HG03442 (cell line): ENCODE measurements at regions not wholly inside any gene's neighbourhood (a gene's known extent, or its start where the extent isn't known, plus 50 kb on each side); places are given as distances from the start of the nearest gene placed in this dataset.
"Not testable (repeated sequence)": the region's sequence is repeated elsewhere in the genome, so short reads cannot be mapped to it uniquely, and the experiment has no call there.

Experiments
- ATAC-seq: cut with Tn5 transposase; IDR thresholded peaks from one replicate; pipeline ENCODE4 v1.9.1; 2021; ENCODE audit warnings: mild to moderate bottlenecking, moderate library complexity; ENCODE audit not compliant: unreplicated experiment

DNA sequence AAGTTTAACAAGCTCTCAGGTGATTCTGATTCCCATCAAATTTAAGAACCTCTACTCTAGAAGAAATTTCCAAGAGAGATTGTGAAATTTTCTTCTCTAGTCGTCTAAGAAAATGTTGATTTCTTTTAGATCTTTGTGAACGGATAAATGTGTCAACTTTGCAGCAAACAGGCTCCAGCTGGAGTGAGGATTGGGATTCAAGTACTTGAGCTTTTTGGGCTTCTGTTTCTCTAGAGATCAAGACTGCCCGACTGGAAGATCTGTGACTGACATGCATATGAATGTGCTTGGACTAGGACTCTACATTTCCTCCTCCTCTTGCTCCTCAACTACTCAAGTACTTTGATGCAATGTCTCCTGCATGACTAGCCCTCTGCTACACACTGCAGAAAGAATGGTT lies 388.3 kb downstream of the TMEM38B start:
- no peak for ATAC-seq

DNA sequence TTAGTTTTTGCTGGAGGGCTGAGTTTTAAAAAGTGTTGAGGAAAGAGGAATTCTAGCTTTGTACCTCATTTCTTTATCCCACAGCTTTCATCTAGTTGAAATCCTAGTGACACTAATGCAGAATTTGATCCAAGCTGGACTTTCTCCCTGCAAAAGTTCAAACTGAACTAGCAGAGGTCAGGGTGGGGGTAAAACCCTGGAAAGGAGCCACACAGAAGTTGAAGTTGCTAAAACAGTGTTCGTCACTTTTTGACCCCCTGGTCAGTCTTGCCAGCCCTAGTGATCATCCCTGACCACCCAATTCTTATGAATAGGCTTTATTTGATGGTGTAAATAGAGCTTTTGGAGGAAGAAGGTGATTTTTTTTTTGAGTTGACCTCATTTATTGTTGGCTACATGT lies 390.4 kb downstream of the TMEM38B start:
- ATAC-seq = no peak

DNA sequence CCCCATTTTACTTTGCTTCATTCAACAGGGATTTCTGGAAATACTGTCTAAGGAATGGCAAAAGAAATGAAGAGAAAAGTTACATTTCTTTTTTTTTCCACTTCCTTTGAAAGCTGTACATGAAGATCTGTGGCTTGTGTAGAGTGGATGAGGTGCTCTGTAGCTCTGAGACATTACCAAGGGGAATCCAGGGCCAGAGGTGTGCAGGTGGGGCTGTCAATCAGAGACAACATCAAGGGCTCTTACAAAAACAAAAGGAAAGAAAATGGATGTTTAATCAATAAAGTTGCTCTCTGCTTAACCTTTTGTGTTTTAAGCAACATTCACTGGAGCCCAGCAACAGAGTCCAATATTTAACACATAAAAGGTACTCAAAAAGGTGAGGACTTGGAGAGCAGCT lies 391.1 kb downstream of the TMEM38B start:
- ATAC-seq = no peak

DNA sequence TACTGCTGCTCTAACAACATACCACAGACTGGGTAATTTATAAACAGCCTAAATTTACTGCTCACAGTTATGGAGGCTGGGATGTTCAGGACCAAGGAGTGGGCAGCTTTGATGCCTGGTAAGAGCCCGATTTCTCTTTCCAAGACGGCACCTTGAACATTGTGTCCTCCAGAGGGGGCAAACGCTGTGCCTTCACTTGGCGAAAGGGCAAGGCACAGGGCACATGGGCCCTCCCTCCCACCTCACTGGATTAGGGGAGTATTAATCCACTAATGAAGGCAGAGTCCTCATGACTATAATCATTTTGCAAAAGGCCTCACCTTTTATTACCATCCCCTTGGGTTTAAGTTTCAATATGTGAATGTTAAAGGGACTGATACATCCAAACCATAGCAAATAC lies 397.7 kb downstream of the TMEM38B start:
- no peak for ATAC-seq

DNA sequence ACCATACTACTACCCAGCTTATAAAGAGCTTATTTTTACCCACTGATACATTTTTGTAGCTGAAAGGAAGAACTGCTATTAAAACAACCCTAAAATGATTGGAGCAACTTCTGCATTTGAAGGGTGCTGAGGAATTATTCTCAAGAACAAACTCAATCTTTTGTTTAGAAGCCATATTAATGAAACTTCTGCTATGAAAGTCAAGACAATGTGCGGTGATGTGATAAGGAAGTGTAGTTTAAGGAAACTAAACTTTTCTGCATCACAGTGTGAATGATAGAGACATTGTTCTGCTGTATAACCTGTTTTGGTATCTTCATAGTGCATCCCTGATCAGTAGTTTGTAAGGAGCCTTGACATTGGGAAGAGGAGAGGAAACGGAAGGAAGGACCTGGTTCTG lies 408.5 kb downstream of the TMEM38B start:
- no peak for ATAC-seq

DNA sequence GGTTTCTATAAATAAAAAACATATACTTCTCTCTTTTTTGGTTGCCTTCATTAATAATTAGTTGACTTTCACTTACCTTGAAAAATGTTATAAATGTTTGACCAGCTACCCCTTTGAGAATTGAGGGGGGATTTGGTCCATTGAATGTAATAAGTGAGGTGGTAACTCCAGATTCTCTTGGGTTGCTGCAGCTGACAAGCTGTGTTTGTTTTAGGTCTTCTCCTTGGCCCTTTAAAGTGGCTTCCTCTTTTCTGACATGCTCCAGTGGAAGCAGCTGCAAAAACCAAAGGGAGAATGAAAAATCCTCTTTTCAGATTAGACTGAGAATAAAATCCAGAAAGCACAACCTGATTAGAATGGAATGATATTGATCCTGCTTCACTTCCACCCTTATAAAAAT lies 410.5 kb downstream of the TMEM38B start:
- ATAC-seq = no peak

DNA sequence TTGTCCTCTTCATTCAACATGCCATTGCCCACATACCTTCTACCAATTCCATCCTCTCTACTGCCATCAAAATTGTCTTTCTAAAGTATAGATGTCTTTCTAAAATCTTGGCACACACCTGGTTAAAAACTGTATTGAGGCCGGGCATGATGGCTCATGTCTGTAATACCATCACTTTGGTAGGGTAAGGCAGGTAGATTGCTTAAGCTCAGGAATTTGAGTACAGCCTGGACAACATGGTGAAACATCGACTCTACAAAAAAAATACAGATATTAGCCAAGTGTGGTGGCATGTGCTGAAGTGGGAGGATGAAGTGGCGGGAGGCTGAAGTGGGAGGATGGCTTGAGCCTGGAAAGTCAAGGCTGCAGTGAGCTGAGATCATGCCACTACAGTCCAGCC lies 412.1 kb downstream of the TMEM38B start:
- ATAC-seq = no peak

DNA sequence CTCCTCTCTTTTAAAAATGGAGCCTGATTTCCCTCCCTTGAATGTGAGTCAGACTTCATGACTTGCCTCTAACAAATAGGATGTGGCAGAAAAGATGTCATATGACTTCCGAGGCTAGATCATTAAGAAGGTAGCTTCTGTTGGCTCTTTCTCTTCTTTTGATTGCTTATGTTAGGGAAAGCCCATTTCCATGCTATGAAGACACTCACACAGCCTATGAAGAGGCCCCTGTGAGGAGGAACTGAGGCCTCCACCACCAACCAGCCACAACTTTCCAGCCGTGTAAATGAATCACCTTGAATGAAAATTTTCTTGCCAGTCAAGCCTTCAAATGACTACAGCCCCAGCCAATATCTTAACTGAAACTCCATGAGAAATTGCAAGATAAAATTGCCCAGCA lies 413.4 kb downstream of the TMEM38B start:
- ATAC-seq = no peak

DNA sequence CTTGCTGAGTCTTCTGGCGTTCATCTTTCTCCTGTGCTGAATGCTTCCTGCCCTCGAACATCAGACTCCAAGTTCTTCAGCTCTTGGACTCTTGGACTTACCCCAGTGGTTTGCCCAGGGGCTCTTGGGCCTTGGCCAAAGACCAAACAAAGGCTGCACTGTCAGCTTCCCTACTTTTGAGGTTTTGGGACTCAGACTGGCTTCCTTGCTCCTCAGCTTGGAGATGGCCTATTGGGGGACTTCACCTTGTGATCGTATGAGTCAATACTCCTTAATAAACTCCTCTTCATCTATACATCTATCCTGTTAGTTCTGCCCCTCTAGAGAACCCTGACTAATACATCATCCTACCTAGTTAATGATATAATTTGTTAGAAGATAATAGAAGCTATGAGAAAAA lies 415.4 kb downstream of the TMEM38B start:
- ATAC-seq = not testable (repeated sequence)

DNA sequence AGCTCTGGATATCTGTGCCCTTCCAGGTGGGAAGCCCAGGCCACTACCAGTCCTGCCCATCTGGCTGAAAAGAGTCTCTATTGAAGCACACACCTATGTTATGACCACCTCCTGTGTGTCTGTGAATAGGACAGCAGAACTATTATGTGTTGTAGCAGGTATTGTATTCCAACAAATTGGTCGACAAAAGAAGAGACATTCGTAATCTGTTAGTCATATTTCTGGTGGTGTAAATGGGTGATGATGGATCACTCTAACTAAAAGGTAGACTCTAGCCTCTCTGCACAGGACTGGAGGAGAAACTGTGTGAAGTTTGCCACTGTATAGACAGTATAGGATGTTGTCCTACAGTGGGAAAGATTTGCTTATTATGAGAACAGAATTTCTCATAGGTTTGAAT lies 416.1 kb downstream of the TMEM38B start:
- ATAC-seq = no peak

DNA sequence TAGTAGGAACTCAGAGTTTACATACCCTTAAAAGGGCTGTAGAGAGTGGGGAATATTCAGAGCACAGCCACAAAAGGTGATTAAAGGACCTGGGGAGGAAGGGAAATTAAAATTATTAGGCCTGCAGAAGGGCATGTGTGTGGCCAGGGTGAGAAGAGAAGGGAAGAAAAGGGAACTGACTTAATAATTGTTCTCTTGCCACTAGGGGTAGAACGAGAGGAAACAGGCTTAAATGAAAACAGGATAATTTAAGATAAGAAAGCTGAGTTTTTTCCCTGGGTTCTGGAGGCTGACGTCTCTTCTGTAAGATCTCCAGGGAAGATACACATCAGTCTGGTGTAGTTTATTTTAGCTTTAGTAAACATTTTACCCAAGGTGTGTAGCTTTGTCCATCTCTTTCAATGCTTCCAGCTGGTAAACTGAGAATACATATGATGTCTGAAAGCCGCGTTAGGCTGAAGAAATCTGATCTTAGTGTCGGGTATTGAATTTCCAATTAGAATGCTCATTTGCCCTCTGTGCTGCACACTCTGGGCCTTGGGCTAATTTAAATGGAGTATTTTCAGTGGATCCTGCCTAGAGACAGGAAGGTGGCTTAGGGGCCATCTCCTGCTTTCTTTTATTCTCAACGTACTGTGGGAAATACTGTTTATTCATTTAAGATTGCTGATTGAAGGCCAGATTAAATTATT lies 416.8 kb downstream of the TMEM38B start:
- no peak for ATAC-seq

DNA sequence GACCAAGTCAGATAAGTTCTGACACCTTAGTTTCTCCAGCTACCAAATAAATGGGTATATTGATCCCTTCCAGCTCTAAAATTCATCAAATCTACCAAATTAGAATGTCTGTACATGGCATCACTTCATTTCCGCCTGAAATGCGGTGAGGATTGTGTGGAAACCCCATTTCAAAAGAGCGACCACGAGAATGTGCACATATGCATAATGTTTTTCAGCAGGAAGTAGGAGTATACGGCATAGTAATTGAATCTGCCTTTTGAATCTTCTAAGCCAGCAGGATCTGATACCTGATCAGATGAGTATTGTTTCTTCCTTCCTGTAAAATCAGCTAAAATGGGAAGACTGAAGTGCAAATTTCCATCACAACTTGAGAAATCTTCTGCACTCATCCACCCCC lies 418.6 kb downstream of the TMEM38B start:
- no peak for ATAC-seq

DNA sequence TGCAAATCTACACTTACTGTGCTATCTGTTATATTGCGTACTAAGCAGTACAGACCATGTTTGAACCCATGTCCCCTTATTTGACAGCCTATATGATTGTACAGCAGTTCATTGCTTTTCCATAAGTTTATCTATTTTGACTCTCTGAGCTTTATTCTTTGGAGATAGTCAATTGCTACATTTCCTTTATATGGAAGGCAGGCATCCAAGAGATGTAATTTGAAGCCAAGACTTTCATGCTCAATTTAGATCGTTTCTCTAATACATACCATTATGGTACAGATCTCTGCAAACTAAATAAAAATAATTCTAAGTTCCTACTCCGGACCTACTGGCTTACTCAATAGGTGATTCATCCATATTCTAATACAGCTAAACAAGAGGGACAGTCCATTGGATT lies 424.8 kb downstream of the TMEM38B start:
- no peak for ATAC-seq

DNA sequence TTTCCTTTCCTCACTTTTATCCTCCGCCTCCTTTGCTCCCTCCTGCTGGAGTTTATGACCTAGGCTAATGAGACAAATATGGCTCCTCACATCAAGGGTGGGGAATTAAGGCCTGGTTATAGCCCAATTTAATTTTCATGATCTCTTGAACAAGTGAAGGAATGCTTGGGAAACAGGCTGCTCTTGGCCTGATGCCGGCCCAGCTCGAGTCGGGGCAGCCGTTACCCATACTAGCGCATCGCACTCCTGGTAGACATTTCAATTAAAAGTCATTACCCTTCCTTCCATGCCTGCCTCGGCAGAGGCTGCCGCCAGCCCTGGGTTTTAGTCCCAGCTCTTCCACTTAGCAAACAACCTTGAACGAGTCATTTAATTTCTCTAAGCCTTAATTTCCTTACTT lies 425.7 kb downstream of the TMEM38B start:
- ATAC-seq = no peak

DNA sequence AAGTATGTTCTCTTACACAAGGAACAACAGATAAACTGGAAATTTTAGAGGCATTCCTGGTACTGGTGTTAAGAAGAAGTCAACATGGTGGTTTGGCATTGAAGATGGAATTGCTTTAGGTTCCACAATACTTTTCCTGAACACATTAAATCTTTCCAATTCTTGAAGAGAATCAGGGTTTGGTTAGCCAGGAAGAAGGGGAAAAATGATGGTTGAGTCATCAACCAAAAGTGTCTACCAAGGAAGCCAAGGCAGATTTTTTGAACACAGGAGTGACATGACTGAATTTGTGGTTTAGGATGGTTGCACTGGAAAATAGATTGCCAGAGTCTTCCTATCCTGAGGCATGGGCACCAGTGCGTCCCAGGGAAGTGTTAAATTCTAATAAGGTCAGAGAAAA lies 433.4 kb downstream of the TMEM38B start:
- ATAC-seq = no peak

DNA sequence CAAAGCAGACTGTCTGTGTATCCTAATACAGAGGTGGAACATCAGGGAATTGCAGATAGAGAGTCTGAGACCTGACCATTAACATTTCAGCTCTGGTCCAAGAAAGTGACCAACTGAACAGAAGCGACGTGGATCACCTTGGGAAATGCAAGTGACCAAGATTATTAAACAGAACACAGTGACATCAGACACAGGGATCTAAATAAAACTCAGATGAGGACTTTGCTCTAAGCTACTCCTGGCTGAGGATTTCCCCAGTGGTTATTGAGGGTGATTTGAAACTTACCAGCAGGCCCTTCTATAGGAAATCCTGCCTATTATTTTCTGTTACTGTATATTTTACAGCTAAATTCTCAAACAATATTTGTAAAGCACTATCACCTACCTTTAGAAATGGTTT lies 436.0 kb downstream of the TMEM38B start:
- ATAC-seq = no peak

DNA sequence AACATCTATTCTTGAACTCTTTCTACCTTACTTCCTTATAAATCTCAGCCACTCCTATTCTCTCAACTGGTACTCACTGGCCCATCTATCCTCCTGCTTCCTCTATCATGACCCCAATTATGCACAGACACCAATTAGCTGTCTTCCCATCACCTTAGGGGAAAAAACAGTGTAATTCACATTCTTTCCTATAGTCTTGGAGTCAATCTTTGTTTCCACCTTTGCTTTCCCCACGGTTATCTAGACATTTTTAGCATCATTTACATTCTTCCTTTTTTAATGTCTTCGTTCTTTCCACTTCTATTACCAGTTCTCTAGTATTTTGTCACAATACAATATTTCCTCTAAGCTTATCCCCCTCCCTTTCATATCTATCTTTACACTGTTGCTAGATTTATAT lies 449.4 kb downstream of the TMEM38B start:
- ATAC-seq = no peak

DNA sequence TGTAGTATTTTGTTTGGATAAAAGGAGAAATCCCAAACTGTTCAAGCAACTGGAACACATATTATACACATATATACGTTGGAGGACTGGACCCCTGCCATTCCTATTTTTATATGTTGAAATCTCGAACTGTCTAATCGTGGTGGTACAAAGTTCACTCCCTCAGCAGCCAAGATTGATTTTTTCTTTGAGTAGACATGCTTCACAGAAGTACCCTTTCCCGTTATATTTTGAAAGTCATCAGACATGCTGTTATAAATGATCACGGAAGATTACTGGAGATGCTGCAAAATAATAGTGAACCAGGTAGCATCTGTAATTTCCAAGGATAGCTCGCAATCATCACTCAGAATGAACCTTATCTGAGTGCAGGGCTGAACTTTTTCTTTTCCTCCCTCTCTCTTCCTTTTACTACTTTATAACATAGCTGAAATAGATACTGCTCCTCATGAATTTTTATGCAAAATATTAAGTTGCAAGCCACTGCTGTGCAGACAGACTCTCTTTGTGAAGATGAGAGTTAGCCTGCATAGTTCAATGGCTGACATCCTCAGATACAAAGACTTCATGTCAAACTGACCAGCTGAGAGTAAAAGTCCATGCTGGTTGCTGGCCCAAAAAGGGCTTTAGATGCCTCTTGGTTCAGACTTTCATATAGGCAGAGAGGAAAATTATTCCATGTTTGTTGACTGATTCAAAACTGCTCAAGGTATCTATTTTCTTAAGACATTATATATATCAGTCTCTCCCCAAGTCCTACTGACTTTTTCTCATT lies 451.9 kb downstream of the TMEM38B start:
- ATAC-seq = no peak

DNA sequence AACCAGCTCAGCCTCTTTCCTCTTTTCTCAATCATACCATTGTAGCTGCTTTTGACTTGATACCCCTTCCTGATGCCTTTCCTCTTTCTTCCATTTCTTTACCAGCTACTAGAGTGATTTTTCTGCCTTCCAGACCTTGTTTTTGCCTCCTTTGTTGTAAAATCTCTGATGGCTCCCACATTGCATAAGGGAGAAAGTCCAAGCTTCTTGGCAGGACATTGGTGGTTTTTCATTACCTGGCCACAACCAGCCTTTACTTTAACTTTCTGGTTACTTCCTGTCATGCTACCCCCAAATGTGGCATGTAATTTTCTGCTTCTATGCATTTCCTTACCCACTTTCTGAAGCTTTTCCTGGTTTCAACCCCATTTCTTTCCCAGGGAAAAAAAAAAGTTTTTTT lies 452.5 kb downstream of the TMEM38B start:
- ATAC-seq = no peak

DNA sequence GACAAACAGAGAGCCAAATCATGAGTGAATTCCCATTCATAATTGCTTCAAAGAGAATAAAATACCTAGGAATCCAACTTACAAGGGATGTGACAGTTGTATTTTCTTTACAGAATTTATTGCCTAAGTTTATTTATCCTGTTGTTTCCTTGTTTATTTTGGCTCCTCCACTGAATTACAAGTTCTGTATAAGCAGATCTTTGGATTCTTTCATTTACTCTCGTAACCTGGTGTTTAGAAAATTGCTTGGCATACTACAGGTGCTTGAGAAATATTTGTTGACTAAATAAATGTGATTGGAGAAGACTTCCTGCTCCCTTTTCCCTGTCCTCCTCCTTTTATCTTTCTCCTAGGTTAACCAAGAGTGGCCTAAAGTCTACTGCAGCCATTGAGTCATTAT lies 455.6 kb downstream of the TMEM38B start:
- no peak for ATAC-seq

DNA sequence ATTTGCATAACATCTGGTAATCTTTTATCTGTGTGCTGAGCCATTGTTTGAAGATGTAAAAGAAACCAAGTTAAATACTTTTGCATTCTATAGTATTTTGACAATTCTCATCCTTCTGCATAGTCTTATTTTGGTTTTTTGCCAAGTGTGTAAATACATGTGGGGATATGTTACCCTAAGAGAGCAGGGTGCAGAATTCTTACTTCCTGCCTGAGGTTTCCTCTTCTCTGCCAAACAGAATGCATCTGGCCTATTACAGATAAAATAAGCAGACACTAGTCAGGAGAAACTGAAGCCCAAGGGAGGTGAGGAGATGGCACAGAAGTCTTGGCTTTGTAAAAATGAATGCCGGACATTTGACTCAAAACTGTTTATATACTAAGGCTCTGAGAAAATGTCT lies 462.1 kb downstream of the TMEM38B start:
- no peak for ATAC-seq

DNA sequence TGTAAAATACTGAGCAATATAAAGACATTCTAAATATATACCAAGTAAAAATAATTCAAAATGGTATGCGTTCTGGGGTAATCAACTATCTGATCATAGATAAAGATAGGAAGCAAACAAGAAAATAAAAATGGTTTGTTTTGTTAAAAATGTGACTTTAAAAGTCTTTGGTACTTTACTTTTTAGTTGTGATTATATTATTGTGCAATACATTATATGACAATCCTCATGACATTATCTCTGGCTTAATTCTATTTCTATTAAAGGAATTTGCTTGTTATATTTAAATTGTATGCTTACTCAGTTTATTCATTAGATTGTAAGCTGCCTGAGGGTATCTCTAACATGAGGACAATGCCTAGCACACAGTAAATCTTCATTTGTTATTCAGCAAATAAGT lies 477.9 kb downstream of the TMEM38B start:
- ATAC-seq = no peak

DNA sequence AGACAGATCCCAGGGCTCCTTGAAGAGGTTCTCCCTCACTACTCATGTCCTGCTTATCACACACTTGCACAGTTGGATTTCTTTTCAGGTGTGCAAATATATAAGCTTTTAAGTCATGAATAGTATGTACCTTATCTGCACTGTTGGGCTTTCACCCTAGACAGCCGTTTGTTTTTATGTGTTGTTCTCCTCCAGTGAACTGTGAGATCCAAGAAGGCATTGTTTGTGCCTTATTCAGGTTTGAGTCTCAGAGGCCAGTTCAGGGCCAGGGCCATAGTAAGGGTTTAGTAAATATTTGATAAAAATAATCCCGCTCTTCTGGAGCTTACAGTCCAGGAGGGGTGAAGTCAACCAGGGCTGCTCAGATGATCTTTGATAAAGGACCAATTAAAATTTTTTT lies 480.0 kb downstream of the TMEM38B start:
- no peak for ATAC-seq
